HCT116 (cell line): ENCODE measurements at regions not wholly inside any gene's neighbourhood (a gene's known extent, or its start where the extent isn't known, plus 50 kb on each side); places are given as distances from the start of the nearest gene placed in this dataset.

Experiments used
- ATAC-seq: fragments of 200-7000 bp; cut with Tn5 transposase; 2 replicates; pipeline ENCODE4 v1.9.1; 2020; ENCODE audit warnings: mild to moderate bottlenecking, moderate library complexity
- BruUV-seq: library from RNA; stranded (reverse); fragments of 400-500 nt; replicated peaks from 2 replicates; lab custom pipeline; 2021; lab: Mats Ljungman, UMichigan
- CTCF ChIA-PET: fragments of 300-600 bp; sonication (Branson Sonifier 250); formaldehyde crosslinking; loops from one replicate; lab custom pipeline; 2021; ENCODE audit warnings: antibody characterized with exemption; lab: Charles Lee
- POLR2A ChIA-PET: fragments of 300-600, 350-600 bp; sonication (Branson Sonifier 250); formaldehyde crosslinking; loops from one replicate; lab custom pipeline; 2021; ENCODE audit warnings: antibody characterized with exemption; lab: Charles Lee
- RAD21 ChIA-PET, 2 experiments: fragments of 300-600 bp; sonication (Branson Sonifier 250); formaldehyde crosslinking; loops; one replicate each; lab custom pipeline; 2023; ENCODE audit warnings: low total read pairs in 2 of 2; ENCODE audit not compliant: uncharacterized antibody in 2 of 2, unreplicated experiment in 2 of 2, low non-redundant PET in 1 of 2; lab: Charles Lee
- DNase-seq: peaks from one replicate; pipeline ENCODE4 v3.0.0-alpha.2; 2010; ENCODE audit warnings: low read depth, low spot score
- H2AFZ ChIP-seq: fragments of 200-600 bp; shearing (Covaris generic), sonication (generic); 2 replicates; pipeline ENCODE4 v1.6.1; 2017; ENCODE audit warnings: low read depth, mixed run types, mixed read lengths, antibody characterized with exemption, low read length; ENCODE audit not compliant: poor library complexity, severe bottlenecking
- H3K27ac ChIP-seq: 2 replicates; pipeline ENCODE4 v1.5.1; 2012; ENCODE audit warnings: low read depth, low read length
- H3K27me3 ChIP-seq: fragments of 200-600 bp; sonication (generic); 2 replicates; pipeline ENCODE4 v1.6.1; 2016; ENCODE audit warnings: mixed run types, low read length, mixed read lengths; ENCODE audit not compliant: insufficient read depth
- H3K36me3 ChIP-seq, 2 experiments: fragments of 200-500 bp in 1 of 2; fragments of 200-600 bp in 1 of 2; sonication (Bioruptor generic) in 1 of 2; sonication (generic) in 1 of 2; 2 replicates each; pipeline versions ENCODE4 v1.5.1 to v1.6.1; 2014 to 2016; ENCODE audit warnings: low read length in 2 of 2, inconsistent platforms in 1 of 2, mixed read lengths in 1 of 2, mixed run types in 1 of 2; ENCODE audit not compliant: insufficient read depth in 2 of 2, control insufficient read depth in 1 of 2
- H3K4me1 ChIP-seq, 2 experiments: fragments of 200-600 bp in 1 of 2; sonication (generic) in 1 of 2; 2 replicates each; pipeline versions ENCODE4 v1.5.1 to v1.6.1; 2012 to 2017; ENCODE audit warnings: low read length in 2 of 2, inconsistent platforms in 1 of 2, mild to moderate bottlenecking in 1 of 2, mixed read lengths in 1 of 2, mixed run types in 1 of 2, moderate library complexity in 1 of 2; ENCODE audit not compliant: insufficient read depth in 2 of 2, control insufficient read depth in 1 of 2
- H3K4me2 ChIP-seq: fragments of 200-600 bp; sonication (generic); 2 replicates; pipeline ENCODE4 v1.6.1; 2017; ENCODE audit warnings: mixed run types, low read length, mixed read lengths
- H3K4me3 ChIP-seq, 2 experiments: fragments of 200-600 bp in 1 of 2; sonication (generic) in 1 of 2; replicated peaks in 1 of 2; 2 replicates each; pipeline ENCODE4 v1.5.1; 2011 to 2016; ENCODE audit warnings: low read length in 2 of 2, control low read depth in 1 of 2, low read depth in 1 of 2, mild to moderate bottlenecking in 1 of 2, mixed read lengths in 1 of 2, mixed run types in 1 of 2
- H3K79me2 ChIP-seq: fragments of 200-600 bp; sonication (generic); 2 replicates; pipeline ENCODE4 v1.6.1; 2017; ENCODE audit warnings: mild to moderate bottlenecking, mixed run types, low read length, moderate library complexity, mixed read lengths; ENCODE audit not compliant: insufficient read depth
- H3K9ac ChIP-seq: fragments of 200-600 bp; sonication (generic); 2 replicates; pipeline ENCODE4 v1.6.1; 2016; ENCODE audit warnings: low read length, mixed read lengths
- H3K9me2 ChIP-seq: fragments of 200-600 bp; sonication (generic), shearing (Covaris generic); 2 replicates; pipeline ENCODE4 v1.6.1; 2017; ENCODE audit warnings: mixed run types, mild to moderate bottlenecking, moderate library complexity; ENCODE audit not compliant: insufficient read depth
- H3K9me3 ChIP-seq, 2 experiments: fragments of 200-500 bp in 1 of 2; fragments of 200-600 bp in 1 of 2; sonication (Bioruptor generic) in 1 of 2; sonication (generic) in 1 of 2; 2 replicates each; pipeline ENCODE4 v1.6.1; 2014 to 2017; ENCODE audit warnings: low read length in 2 of 2, mixed read lengths in 2 of 2, inconsistent platforms in 1 of 2, low read depth in 1 of 2, mild to moderate bottlenecking in 1 of 2, mixed run types in 1 of 2, moderate library complexity in 1 of 2; ENCODE audit not compliant: control insufficient read depth in 1 of 2, insufficient read depth in 1 of 2
- H4K20me1 ChIP-seq: fragments of 200-600 bp; sonication (generic), shearing (Covaris generic); 2 replicates; pipeline ENCODE4 v1.6.1; 2017; ENCODE audit warnings: mixed run types, mild to moderate bottlenecking, moderate library complexity; ENCODE audit not compliant: insufficient read depth
- CBX3 ChIP-seq: IDR thresholded peaks from 2 replicates; pipeline ENCODE4 v1.6.1; 2012; ENCODE audit warnings: low read depth
- ELF1 ChIP-seq: IDR thresholded peaks from 2 replicates; pipeline ENCODE4 v1.6.1; 2012; ENCODE audit warnings: low read depth, borderline replicate concordance
- EZH2phosphoT487 ChIP-seq: fragments of 200-600 bp; IDR thresholded peaks from 2 replicates; pipeline ENCODE4 v1.6.1; 2018; ENCODE audit warnings: antibody characterized with exemption, borderline replicate concordance
- POLR2A ChIP-seq: IDR thresholded peaks from 2 replicates; pipeline ENCODE4 v1.7.0; 2011; ENCODE audit warnings: borderline replicate concordance; ENCODE audit not compliant: insufficient read depth, insufficient read length; ENCODE audit errors: extremely low read depth
- POLR2AphosphoS5 ChIP-seq: IDR thresholded peaks from 2 replicates; pipeline ENCODE4 v1.6.1; 2011; ENCODE audit warnings: mild to moderate bottlenecking, low read depth, low read length, moderate library complexity
- SIN3A ChIP-seq: IDR thresholded peaks from 2 replicates; pipeline ENCODE4 v1.6.1; 2012; ENCODE audit warnings: low read depth
- TCF7L2 ChIP-seq: IDR thresholded peaks from 2 replicates; pipeline ENCODE4 v1.7.0; 2011; ENCODE audit warnings: borderline replicate concordance, inconsistent platforms; ENCODE audit not compliant: insufficient read depth, insufficient read length; ENCODE audit errors: extremely low read depth
- ZFX ChIP-seq: fragments of 450-650 bp; IDR thresholded peaks from 2 replicates; pipeline ENCODE4 v1.6.1; 2017
- ZNF274 ChIP-seq: fragments of 200-500 bp; sonication (Bioruptor generic); IDR thresholded peaks from 2 replicates; pipeline ENCODE4 v1.6.1; 2014; ENCODE audit warnings: mild to moderate bottlenecking, low read depth, low read length, inconsistent platforms
- intact Hi-C: fragments of 100-400 bp; cut with micrococcal nuclease; formaldehyde crosslinking; loops from 2 replicates; pipeline ENCODE4 v1.10.0; 2022
- TF ChIP-seq, protein P1 (sequence below): IDR thresholded peaks from 2 replicates; pipeline ENCODE4 v1.6.1; 2012
- TF ChIP-seq, protein P2 (sequence below), 3 experiments: fragments of 200-600 bp in 1 of 3; sonication (generic) in 1 of 3; IDR thresholded peaks in 2 of 3; conservative IDR thresholded peaks in 1 of 3; 2 replicates each; pipeline ENCODE4 v1.5.1; 2012 to 2017; ENCODE audit warnings: low read depth in 2 of 3, low read length in 2 of 3, antibody characterized with exemption in 1 of 3, borderline replicate concordance in 1 of 3, control low read depth in 1 of 3, mild to moderate bottlenecking in 1 of 3, mixed read lengths in 1 of 3, mixed run types in 1 of 3, moderate library complexity in 1 of 3; ENCODE audit not compliant: insufficient read depth in 1 of 3

DNA sequence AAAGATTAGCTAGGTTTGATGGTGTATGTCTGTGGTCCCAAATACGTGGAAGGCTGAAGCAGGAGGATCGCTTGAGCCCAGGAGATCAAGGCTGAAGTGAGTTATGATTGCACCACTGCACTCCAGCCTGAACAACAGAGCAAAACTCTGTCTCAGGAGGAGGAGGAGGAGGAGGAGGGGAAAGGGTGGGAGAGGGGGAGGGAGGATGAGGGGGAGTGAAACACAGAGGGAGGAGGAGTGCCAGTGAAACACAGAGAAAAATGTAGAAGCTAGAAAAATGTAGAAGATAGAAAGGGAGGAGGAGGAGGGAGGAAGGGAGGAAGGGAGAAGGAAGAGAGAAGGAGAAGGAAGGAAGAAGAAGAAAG, 387.5 kb downstream of the MTX2 start:
- TF ChIP-seq POLR2AphosphoS5 (no peak), ELF1 (no peak), POLR2A (no peak), SIN3A (no peak), TCF7L2 (no peak)
- TF ChIP-seq, all 23 proteins: peak for 0
- no peak overlapping the region for H3K27ac ChIP-seq
- no peak overlapping the region for H3K4me3 ChIP-seq
- no peak overlapping the region for H3K9ac ChIP-seq
- DNase-seq (no peak), ATAC-seq (no peak)
- no peaks in the 10 kb centered on the region for H3K36me3 ChIP-seq
- no peaks in the 10 kb centered on the region for H3K9me3 ChIP-seq
- no peaks in the 10 kb centered on the region for H4K20me1 ChIP-seq
- CTCF ChIA-PET: no interaction called here
- no peaks in the 10 kb centered on the region for H3K9me2 ChIP-seq
- peaks cover 2 to 13% of the 10 kb centered on the region in 2 experiments; a peak in 2 of 4 replicates for H3K4me1 ChIP-seq
- no TSS peak for BruUV-seq
- intact Hi-C loops: loop anchor here (10.0 kb wide), 1 partner anchor 678 kb away; no protein-coding TSS in a partner anchor
- no peak overlapping the region for H3K4me2 ChIP-seq
- no peak overlapping the region for H2AFZ ChIP-seq
- no peaks in the 10 kb centered on the region for H3K79me2 ChIP-seq
- peaks cover 14% of the 10 kb centered on the region for H3K27me3 ChIP-seq
- POLR2A ChIA-PET: no interaction called here
- RAD21 ChIA-PET: no interaction called here

GRCh38 chr2:176657393-176657792, 388.2 kb downstream of the MTX2 start:
- CTCF ChIA-PET: no interaction called here
- POLR2A ChIA-PET: no interaction called here
- no peak for ATAC-seq
- no peak overlapping the region for H2AFZ ChIP-seq
- H3K27me3 ChIP-seq: peaks cover 14% of the 10 kb centered on the region
- no peak overlapping the region for H3K9ac ChIP-seq
- H3K36me3 ChIP-seq: no peaks in the 10 kb centered on the region
- H3K27ac ChIP-seq: no peak overlapping the region
- H3K4me3 ChIP-seq: no peak overlapping the region
- intact Hi-C loops: loop anchor here (10.0 kb wide), 1 partner anchor 677 kb away; no protein-coding TSS in a partner anchor
- RAD21 ChIA-PET: no interaction called here
- H3K9me2 ChIP-seq: no peaks in the 10 kb centered on the region
- H3K4me2 ChIP-seq: no peak overlapping the region
- H4K20me1 ChIP-seq: no peaks in the 10 kb centered on the region
- no TSS peak for BruUV-seq
- H3K9me3 ChIP-seq: no peaks in the 10 kb centered on the region
- no peaks in the 10 kb centered on the region for H3K79me2 ChIP-seq
- H3K4me1 ChIP-seq: peaks cover 2 to 13% of the 10 kb centered on the region in 2 experiments; a peak in 2 of 4 replicates
- TF ChIP-seq CBX3: no peak
- TF ChIP-seq POLR2AphosphoS5: no peak
- TF ChIP-seq, protein P1, sequence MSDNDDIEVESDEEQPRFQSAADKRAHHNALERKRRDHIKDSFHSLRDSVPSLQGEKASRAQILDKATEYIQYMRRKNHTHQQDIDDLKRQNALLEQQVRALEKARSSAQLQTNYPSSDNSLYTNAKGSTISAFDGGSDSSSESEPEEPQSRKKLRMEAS: no peak
- TF ChIP-seq ZNF274: no peak
- TF ChIP-seq, protein P2, sequence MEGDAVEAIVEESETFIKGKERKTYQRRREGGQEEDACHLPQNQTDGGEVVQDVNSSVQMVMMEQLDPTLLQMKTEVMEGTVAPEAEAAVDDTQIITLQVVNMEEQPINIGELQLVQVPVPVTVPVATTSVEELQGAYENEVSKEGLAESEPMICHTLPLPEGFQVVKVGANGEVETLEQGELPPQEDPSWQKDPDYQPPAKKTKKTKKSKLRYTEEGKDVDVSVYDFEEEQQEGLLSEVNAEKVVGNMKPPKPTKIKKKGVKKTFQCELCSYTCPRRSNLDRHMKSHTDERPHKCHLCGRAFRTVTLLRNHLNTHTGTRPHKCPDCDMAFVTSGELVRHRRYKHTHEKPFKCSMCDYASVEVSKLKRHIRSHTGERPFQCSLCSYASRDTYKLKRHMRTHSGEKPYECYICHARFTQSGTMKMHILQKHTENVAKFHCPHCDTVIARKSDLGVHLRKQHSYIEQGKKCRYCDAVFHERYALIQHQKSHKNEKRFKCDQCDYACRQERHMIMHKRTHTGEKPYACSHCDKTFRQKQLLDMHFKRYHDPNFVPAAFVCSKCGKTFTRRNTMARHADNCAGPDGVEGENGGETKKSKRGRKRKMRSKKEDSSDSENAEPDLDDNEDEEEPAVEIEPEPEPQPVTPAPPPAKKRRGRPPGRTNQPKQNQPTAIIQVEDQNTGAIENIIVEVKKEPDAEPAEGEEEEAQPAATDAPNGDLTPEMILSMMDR (IDR thresholded peaks at IDR 0.05 in 2 of 3, conservative IDR thresholded peaks at IDR 0.05 in 1 of 3; ENCODE audit: borderline replicate concordance in 1 of 3, insufficient read depth in 1 of 3, low read depth in 2 of 3, low read length in 2 of 3): no peak
- no peak for TF ChIP-seq ZFX
- TF ChIP-seq EZH2phosphoT487: no peak
- DNase-seq: no peak
